Neural progenitor cell (in vitro differentiated cells): ENCODE measurements at regions not wholly inside any gene's neighbourhood (a gene's known extent, or its start where the extent isn't known, plus 50 kb on each side); places are given as distances from the start of the nearest gene placed in this dataset.

Source experiments
- DNase-seq: peaks from one replicate; pipeline ENCODE4 v3.0.0-alpha.2; 2016; ENCODE audit warnings: low spot score
- H2AFZ ChIP-seq: fragments of 200-600 bp; sonication (generic); replicated peaks from 2 replicates; pipeline ENCODE4 v1.6.1; 2016; ENCODE audit warnings: antibody characterized with exemption
- H3F3A ChIP-seq: fragments of 200-600 bp; sonication (generic); 2 replicates; pipeline ENCODE4 v1.6.1; 2016; ENCODE audit warnings: antibody characterized with exemption, low read depth
- H3K27ac ChIP-seq: fragments of 200-600 bp; sonication (generic); 2 replicates; pipeline ENCODE4 v1.5.1; 2016; ENCODE audit warnings: mild to moderate bottlenecking
- H3K27me3 ChIP-seq: fragments of 200-600 bp; sonication (generic); 2 replicates; pipeline ENCODE4 v1.6.1; 2016; ENCODE audit warnings: mild to moderate bottlenecking, moderate library complexity
- H3K36me3 ChIP-seq: fragments of 200-600 bp; sonication (generic); 2 replicates; pipeline ENCODE4 v1.5.1; 2016
- H3K4me1 ChIP-seq: fragments of 200-600 bp; sonication (generic); 2 replicates; pipeline ENCODE4 v1.6.1; 2016; ENCODE audit warnings: mixed run types
- H3K4me2 ChIP-seq: fragments of 200-600 bp; sonication (generic); 2 replicates; pipeline ENCODE4 v1.6.1; 2016
- H3K4me3 ChIP-seq: fragments of 200-600 bp; sonication (generic); 2 replicates; pipeline ENCODE4 v1.5.1; 2016
- H3K79me2 ChIP-seq: fragments of 200-600 bp; sonication (generic); 2 replicates; pipeline ENCODE4 v1.6.1; 2016; ENCODE audit warnings: low read depth
- H3K9ac ChIP-seq: fragments of 200-600 bp; sonication (generic); 2 replicates; pipeline ENCODE4 v1.6.1; 2016
- H3K9me3 ChIP-seq: fragments of 200-600 bp; sonication (generic); 2 replicates; pipeline ENCODE4 v1.5.1; 2016; ENCODE audit warnings: low read depth
- H4K20me1 ChIP-seq: fragments of 200-600 bp; sonication (generic); 2 replicates; pipeline ENCODE4 v1.6.1; 2016; ENCODE audit warnings: low read depth
- H3K27ac Mint-ChIP-seq: 3 replicates; pipeline ENCODE4 v1.8.0; 2021; ENCODE audit warnings: mixed read lengths
- H3K27me3 Mint-ChIP-seq: 2 replicates; pipeline ENCODE4 v1.8.0; 2022; ENCODE audit warnings: low read depth, mild to moderate bottlenecking, inconsistent platforms, moderate library complexity, mixed read lengths; ENCODE audit not compliant: insufficient read depth
- H3K36me3 Mint-ChIP-seq: 3 replicates; pipeline ENCODE4 v1.8.0; 2021; ENCODE audit warnings: mixed read lengths
- H3K4me1 Mint-ChIP-seq: 3 replicates; pipeline ENCODE4 v1.8.0; 2021; ENCODE audit warnings: mixed read lengths
- H3K4me3 Mint-ChIP-seq: 3 replicates; pipeline ENCODE4 v1.8.0; 2021; ENCODE audit warnings: mild to moderate bottlenecking, moderate library complexity, mixed read lengths
- H3K9me3 Mint-ChIP-seq: 3 replicates; pipeline ENCODE4 v1.8.0; 2020; ENCODE audit warnings: mixed read lengths
- CTCF ChIP-seq: fragments of 200-600 bp; sonication (generic); IDR thresholded peaks from 2 replicates; pipeline ENCODE4 v1.5.1; 2017; ENCODE audit warnings: antibody characterized with exemption, mild to moderate bottlenecking
- EZH2 ChIP-seq: fragments of 200-600 bp; sonication (generic); IDR thresholded peaks from 2 replicates; pipeline ENCODE4 v1.6.1; 2017; ENCODE audit warnings: antibody characterized with exemption, mild to moderate bottlenecking, moderate library complexity
- EZH2phosphoT487 ChIP-seq: fragments of 200-600 bp; sonication (generic); IDR thresholded peaks from 2 replicates; pipeline ENCODE4 v1.6.1; 2017; ENCODE audit warnings: antibody characterized with exemption

GRCh38 chr16:65667011-65667578 is 545.2 kb upstream of the CDH11 start:
- no peak for TF ChIP-seq EZH2phosphoT487
- no peak for TF ChIP-seq EZH2
- TF ChIP-seq CTCF = peak; percentile 49
- H3K27me3 Mint-ChIP-seq = peaks cover 18% of the 10 kb centered on the region
- Histone ChIP-seq H3K27ac (no peak overlapping the region), H3K36me3 (no peaks in the 10 kb centered on the region), H3K79me2 (no peaks in the 10 kb centered on the region), H3K27me3 (no peaks in the 10 kb centered on the region), H3K9ac (no peak overlapping the region), H3K4me1 (peaks cover 14% of the 10 kb centered on the region), H3K4me3 (no peak overlapping the region), H3F3A (peaks cover 8% of the 10 kb centered on the region), H3K9me3 (no peaks in the 10 kb centered on the region), H3K4me2 (peak overlapping the region; percentile 35), H2AFZ (peak overlapping the region; percentile 76), H4K20me1 (no peaks in the 10 kb centered on the region)
- H3K4me1 Mint-ChIP-seq = peaks cover 17% of the 10 kb centered on the region
- H3K9me3 Mint-ChIP-seq = peaks cover 11% of the 10 kb centered on the region
- DNase-seq = peak; percentile 72
- H3K27ac Mint-ChIP-seq = no peak overlapping the region
- no peak overlapping the region for H3K4me3 Mint-ChIP-seq
- no peaks in the 10 kb centered on the region for H3K36me3 Mint-ChIP-seq

GRCh38 chr16:65666132-65666941 is 544.5 kb upstream of the CDH11 start:
- Histone ChIP-seq H3K36me3 (no peaks in the 10 kb centered on the region), H3K27ac (no peak overlapping the region), H3K4me1 (peaks cover 14% of the 10 kb centered on the region), H3K9me3 (no peaks in the 10 kb centered on the region), H3F3A (peaks cover 8% of the 10 kb centered on the region), H3K9ac (no peak overlapping the region), H3K4me3 (no peak overlapping the region), H3K79me2 (no peaks in the 10 kb centered on the region), H3K27me3 (no peaks in the 10 kb centered on the region), H3K4me2 (peak overlapping the region; percentile 35), H4K20me1 (no peaks in the 10 kb centered on the region), H2AFZ (peak overlapping the region; percentile 76)
- Mint-ChIP-seq H3K36me3 (no peaks in the 10 kb centered on the region), H3K4me3 (no peak overlapping the region), H3K27me3 (peaks cover 15% of the 10 kb centered on the region), H3K27ac (no peak overlapping the region), H3K9me3 (peaks cover 11% of the 10 kb centered on the region), H3K4me1 (peaks cover 17% of the 10 kb centered on the region)
- peak; percentile 5 for DNase-seq
- no peak for TF ChIP-seq CTCF
- no peak for TF ChIP-seq EZH2phosphoT487
- no peak for TF ChIP-seq EZH2

GRCh38 chr16:65665586-65665985 is 543.7 kb upstream of the CDH11 start:
- no peaks in the 10 kb centered on the region for H3K36me3 ChIP-seq
- Mint-ChIP-seq H3K27me3 (peaks cover 12% of the 10 kb centered on the region), H3K4me3 (no peak overlapping the region), H3K4me1 (peaks cover 24% of the 10 kb centered on the region), H3K36me3 (no peaks in the 10 kb centered on the region), H3K27ac (no peak overlapping the region), H3K9me3 (peaks cover 11% of the 10 kb centered on the region)
- H3K4me2 ChIP-seq = no peak overlapping the region
- H4K20me1 ChIP-seq = no peaks in the 10 kb centered on the region
- H3K9ac ChIP-seq = no peak overlapping the region
- H3K4me3 ChIP-seq = no peak overlapping the region
- TF ChIP-seq EZH2 = no peak
- no peak for TF ChIP-seq CTCF
- no peak for TF ChIP-seq EZH2phosphoT487
- H3K9me3 ChIP-seq = no peaks in the 10 kb centered on the region
- no peak overlapping the region for H3K27ac ChIP-seq
- no peak for DNase-seq
- peaks cover 8% of the 10 kb centered on the region for H3F3A ChIP-seq
- H3K27me3 ChIP-seq = no peaks in the 10 kb centered on the region
- H3K79me2 ChIP-seq = no peaks in the 10 kb centered on the region
- peaks cover 14% of the 10 kb centered on the region for H3K4me1 ChIP-seq
- H2AFZ ChIP-seq = no peak overlapping the region
